Trophoblast cell (in vitro differentiated cells and primary cell): ENCODE measurements at regions not wholly inside any gene's neighbourhood (a gene's known extent, or its start where the extent isn't known, plus 50 kb on each side); places are given as distances from the start of the nearest gene placed in this dataset.
A peak's percentile ranks its signal among the peaks of the same experiment; 100 is the strongest.

Source experiments
- DNase-seq, 2 donors: peaks; one replicate each; pipeline ENCODE4 v3.0.0-alpha.2; 2016
- H2AFZ ChIP-seq: 2 replicates; pipeline ENCODE4 v1.6.1; 2013; ENCODE audit warnings: low read length, moderate library complexity, mild to moderate bottlenecking; ENCODE audit not compliant: insufficient read depth, poor library complexity
- H2AK5ac ChIP-seq: 2 replicates; pipeline ENCODE4 v1.6.1; 2013; ENCODE audit warnings: mild to moderate bottlenecking, low read length
- H2BK120ac ChIP-seq: 2 replicates; pipeline ENCODE4 v1.6.1; 2013; ENCODE audit warnings: low read length, mild to moderate bottlenecking, moderate library complexity; ENCODE audit not compliant: insufficient read depth, poor library complexity
- H2BK12ac ChIP-seq: 2 replicates; pipeline ENCODE4 v1.6.1; 2013; ENCODE audit warnings: mild to moderate bottlenecking, low read length, moderate library complexity
- H2BK5ac ChIP-seq: 2 replicates; pipeline ENCODE4 v1.6.1; 2013; ENCODE audit warnings: low read length, low read depth, moderate library complexity, mild to moderate bottlenecking; ENCODE audit not compliant: poor library complexity
- H3K14ac ChIP-seq: 2 replicates; pipeline ENCODE4 v1.6.1; 2013; ENCODE audit warnings: mild to moderate bottlenecking, low read length
- H3K18ac ChIP-seq: 2 replicates; pipeline ENCODE4 v1.6.1; 2013; ENCODE audit warnings: mild to moderate bottlenecking, low read length
- H3K23ac ChIP-seq: 2 replicates; pipeline ENCODE4 v1.6.1; 2013; ENCODE audit warnings: low read length
- H3K27ac ChIP-seq: 2 replicates; pipeline ENCODE4 v1.5.1; 2013; ENCODE audit warnings: low read depth, mild to moderate bottlenecking, inconsistent platforms, low read length, moderate library complexity
- H3K27me3 ChIP-seq: 2 replicates; pipeline ENCODE4 v1.6.1; 2013; ENCODE audit warnings: inconsistent platforms, mild to moderate bottlenecking, low read length, moderate library complexity; ENCODE audit not compliant: insufficient read depth
- H3K36me3 ChIP-seq, 2 experiments: 1 replicate in 1 of 2; 2 replicates in 1 of 2; pipeline ENCODE4 v1.6.1; 2013; ENCODE audit warnings: low read length in 2 of 2, mild to moderate bottlenecking in 2 of 2, moderate library complexity in 1 of 2; ENCODE audit not compliant: insufficient read depth in 2 of 2, control insufficient read depth in 1 of 2
- H3K4ac ChIP-seq: 2 replicates; pipeline ENCODE4 v1.6.1; 2013; ENCODE audit warnings: low read depth, mild to moderate bottlenecking, low read length, moderate library complexity
- H3K4me1 ChIP-seq, 2 experiments: 1 replicate in 1 of 2; 2 replicates in 1 of 2; pipeline ENCODE4 v1.6.1; 2013; ENCODE audit warnings: low read length in 2 of 2, mild to moderate bottlenecking in 2 of 2, moderate library complexity in 1 of 2; ENCODE audit not compliant: insufficient read depth in 2 of 2, control insufficient read depth in 1 of 2
- H3K4me2 ChIP-seq: 2 replicates; pipeline ENCODE4 v1.6.1; 2013; ENCODE audit warnings: inconsistent platforms, mild to moderate bottlenecking, low read length, moderate library complexity
- H3K4me3 ChIP-seq: 2 replicates; pipeline ENCODE4 v1.5.1; 2013; ENCODE audit warnings: mild to moderate bottlenecking, low read depth, low read length, inconsistent platforms
- H3K79me1 ChIP-seq: one replicate; pipeline ENCODE4 v1.6.1; 2013; ENCODE audit warnings: low read length
- H3K79me2 ChIP-seq: 2 replicates; pipeline ENCODE4 v1.6.1; 2013; ENCODE audit warnings: low read length, mild to moderate bottlenecking; ENCODE audit not compliant: control insufficient read depth, insufficient read depth, poor library complexity
- H3K9ac ChIP-seq: 2 replicates; pipeline ENCODE4 v1.6.1; 2013; ENCODE audit warnings: mild to moderate bottlenecking, low read length
- H3K9me3 ChIP-seq: 2 replicates; pipeline ENCODE4 v1.6.1; 2013; ENCODE audit warnings: low read depth, mild to moderate bottlenecking, control low read depth, inconsistent platforms, low read length; ENCODE audit not compliant: insufficient read depth
- H4K12ac ChIP-seq: 2 replicates; pipeline ENCODE4 v1.6.1; 2013; ENCODE audit warnings: low read depth, mild to moderate bottlenecking, low read length, moderate library complexity
- H4K8ac ChIP-seq: 2 replicates; pipeline ENCODE4 v1.6.1; 2013; ENCODE audit warnings: low read depth, mild to moderate bottlenecking, low read length, moderate library complexity
- H4K91ac ChIP-seq: one replicate; pipeline ENCODE4 v1.6.1; 2013; ENCODE audit warnings: low read depth, mild to moderate bottlenecking, low read length, moderate library complexity
- WGBS: extraction: QIAGEN DNeasy Blood & Tissue Kit; methylation state at CpG from one replicate; pipeline ENCODE4 v1.1.7; 2013; ENCODE audit warnings: missing lambda C conversion rate; ENCODE audit not compliant: insufficient read length, insufficient coverage; ENCODE audit errors: extremely low coverage; 5-methylcytosine and 5-hydroxymethylcytosine counted together

DNA sequence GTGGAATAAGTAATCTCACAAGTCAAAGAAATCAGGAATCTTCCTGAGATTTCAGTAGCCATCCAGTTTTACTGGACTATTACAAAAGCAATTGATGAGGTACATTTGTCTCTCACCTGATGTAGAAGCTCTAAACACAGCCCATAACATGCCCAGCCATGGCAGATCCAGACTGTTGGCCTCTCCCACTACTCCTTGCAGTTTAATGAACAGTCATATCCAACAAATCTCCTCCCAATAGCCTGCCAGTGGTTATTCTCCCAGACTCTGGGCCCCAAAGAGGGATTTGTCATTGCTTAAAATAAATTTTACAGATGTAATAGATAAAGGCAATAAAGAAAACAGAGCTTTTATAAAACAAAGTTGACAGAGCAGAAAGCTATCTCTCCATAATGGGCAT lies 80.8 kb downstream of the ZNF608 start:
- H3K79me1 ChIP-seq: peaks cover 12% of the 10 kb centered on the region
- H3K4me3 ChIP-seq: no peak overlapping the region
- no peak overlapping the region for H3K4ac ChIP-seq
- no peak overlapping the region for H4K91ac ChIP-seq
- H3K36me3 ChIP-seq: no peaks in the 10 kb centered on the region
- no peaks in the 10 kb centered on the region for H3K27me3 ChIP-seq
- no peak overlapping the region for H3K18ac ChIP-seq
- no peak overlapping the region for H2AK5ac ChIP-seq
- H3K9ac ChIP-seq: no peak overlapping the region
- no peaks in the 10 kb centered on the region for H3K9me3 ChIP-seq
- no peak overlapping the region for H3K4me2 ChIP-seq
- no peak overlapping the region for H4K8ac ChIP-seq
- H3K27ac ChIP-seq: no peak overlapping the region
- no peak for DNase-seq
- no peak overlapping the region for H3K14ac ChIP-seq
- H2BK5ac ChIP-seq: no peak overlapping the region
- H3K4me1 ChIP-seq: peaks cover 12 to 13% of the 10 kb centered on the region in 2 experiments
- H2BK120ac ChIP-seq: no peak overlapping the region
- H2AFZ ChIP-seq: no peak overlapping the region
- no peaks in the 10 kb centered on the region for H3K79me2 ChIP-seq
- H2BK12ac ChIP-seq: no peak overlapping the region
- no peak overlapping the region for H3K23ac ChIP-seq
- H4K12ac ChIP-seq: no peak overlapping the region

DNA sequence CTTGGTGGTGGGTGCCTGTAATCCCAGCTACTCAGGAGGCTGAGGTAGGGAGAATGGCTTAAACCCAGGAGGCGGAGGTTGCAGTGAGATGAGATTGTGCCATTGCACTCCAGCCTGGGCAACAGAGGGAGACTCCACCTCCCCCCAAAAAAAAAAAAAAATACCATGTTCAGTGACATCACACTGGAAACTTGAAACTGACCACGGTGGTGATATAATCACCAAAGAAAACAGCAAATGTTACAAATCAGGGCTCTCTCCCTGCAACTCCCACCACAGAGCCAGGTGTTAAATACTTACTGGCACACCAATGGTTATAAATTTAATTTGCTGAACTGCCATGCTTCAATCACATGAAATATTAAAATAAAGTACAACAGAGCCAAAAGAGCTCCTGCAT lies 81.4 kb downstream of the ZNF608 start:
- Histone ChIP-seq H3K27ac (no peak overlapping the region), H3K23ac (no peak overlapping the region), H4K8ac (no peak overlapping the region), H3K79me1 (peaks cover 16% of the 10 kb centered on the region), H3K14ac (no peak overlapping the region), H2BK5ac (no peak overlapping the region), H3K27me3 (no peaks in the 10 kb centered on the region), H2BK120ac (no peak overlapping the region), H2AFZ (no peak overlapping the region), H3K9ac (no peak overlapping the region), H3K4ac (no peak overlapping the region), H4K91ac (no peak overlapping the region), H3K18ac (no peak overlapping the region), H3K4me3 (no peak overlapping the region), H3K4me2 (no peak overlapping the region), H2BK12ac (no peak overlapping the region), H4K12ac (no peak overlapping the region), H3K4me1 (peaks cover 17 to 18% of the 10 kb centered on the region in 2 experiments), H3K9me3 (no peaks in the 10 kb centered on the region), H3K36me3 (no peaks in the 10 kb centered on the region), H3K79me2 (peaks cover 1% of the 10 kb centered on the region), H2AK5ac (no peak overlapping the region)
- WGBS: no CpG with 5 or more reads among the region's 2 CpGs
- DNase-seq: no peak

DNA sequence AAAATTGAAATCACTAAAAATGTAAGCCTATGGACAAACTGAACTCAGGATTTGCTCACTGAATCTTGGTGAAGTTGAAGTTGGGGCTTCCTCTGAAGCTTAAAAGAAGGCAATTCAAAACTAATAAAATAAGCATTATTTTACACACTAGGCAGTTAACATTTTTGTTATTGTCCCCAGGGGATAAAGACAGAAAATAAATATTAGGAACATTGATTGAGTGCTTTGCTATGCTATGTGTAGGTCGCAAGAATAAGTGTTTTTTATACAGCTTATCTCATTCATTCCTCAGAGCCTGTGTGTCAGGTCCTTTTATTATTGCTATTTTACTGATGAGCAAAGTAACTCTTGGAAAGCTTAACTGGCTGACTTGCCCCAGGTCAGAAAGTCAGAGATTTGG lies 82.2 kb downstream of the ZNF608 start:
- peaks cover 23% of the 10 kb centered on the region for H3K79me1 ChIP-seq
- no peak overlapping the region for H2BK5ac ChIP-seq
- WGBS: no CpG with 5 or more reads among the region's 1 CpG
- no peak overlapping the region for H2AFZ ChIP-seq
- no peak for DNase-seq
- no peak overlapping the region for H3K9ac ChIP-seq
- no peak overlapping the region for H3K14ac ChIP-seq
- no peak overlapping the region for H4K12ac ChIP-seq
- no peaks in the 10 kb centered on the region for H3K27me3 ChIP-seq
- no peak overlapping the region for H3K4me2 ChIP-seq
- H3K9me3 ChIP-seq: no peaks in the 10 kb centered on the region
- peaks cover 1% of the 10 kb centered on the region for H3K79me2 ChIP-seq
- H3K23ac ChIP-seq: no peak overlapping the region
- no peak overlapping the region for H2AK5ac ChIP-seq
- no peak overlapping the region for H2BK12ac ChIP-seq
- no peak overlapping the region for H3K4ac ChIP-seq
- H4K91ac ChIP-seq: no peak overlapping the region
- no peak overlapping the region for H3K27ac ChIP-seq
- H3K18ac ChIP-seq: no peak overlapping the region
- H2BK120ac ChIP-seq: no peak overlapping the region
- H3K36me3 ChIP-seq: no peaks in the 10 kb centered on the region
- peaks cover 21 to 25% of the 10 kb centered on the region in 2 experiments for H3K4me1 ChIP-seq
- H4K8ac ChIP-seq: no peak overlapping the region
- no peak overlapping the region for H3K4me3 ChIP-seq

DNA sequence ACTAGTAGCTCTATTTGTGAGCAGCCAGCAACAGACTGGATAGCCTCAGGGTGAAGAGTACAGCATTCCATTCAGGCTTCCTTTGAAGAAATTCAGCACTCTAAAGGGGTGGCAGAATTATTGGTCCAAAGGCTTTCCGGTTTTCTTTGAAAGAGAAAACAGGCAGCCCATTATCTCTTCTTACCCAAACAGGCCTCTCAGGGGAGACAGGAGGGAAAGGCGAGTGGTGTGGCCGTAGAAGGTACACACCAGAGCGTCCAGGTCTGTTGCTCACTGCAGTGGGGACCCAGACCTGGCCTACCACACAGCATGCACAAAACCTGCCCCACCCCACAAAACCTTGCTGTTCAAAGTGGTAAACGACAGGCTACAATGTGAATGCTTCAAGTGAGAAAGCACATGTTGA lies 83.3 kb downstream of the ZNF608 start:
- Histone ChIP-seq H2AK5ac (no peak overlapping the region), H2BK5ac (no peak overlapping the region), H4K8ac (no peak overlapping the region), H3K4me1 (peaks cover 21 to 31% of the 10 kb centered on the region in 2 experiments), H3K79me2 (peaks cover 2% of the 10 kb centered on the region), H3K9ac (no peak overlapping the region), H3K18ac (no peak overlapping the region), H2BK12ac (no peak overlapping the region), H3K4me2 (no peak overlapping the region), H3K4ac (no peak overlapping the region), H2AFZ (no peak overlapping the region), H3K23ac (no peak overlapping the region), H3K9me3 (no peaks in the 10 kb centered on the region), H4K91ac (no peak overlapping the region), H3K27ac (peak overlapping the region; percentile 99), H4K12ac (no peak overlapping the region), H3K36me3 (no peaks in the 10 kb centered on the region), H3K27me3 (no peaks in the 10 kb centered on the region), H3K14ac (no peak overlapping the region), H2BK120ac (no peak overlapping the region), H3K79me1 (peaks cover 28% of the 10 kb centered on the region), H3K4me3 (no peak overlapping the region)
- WGBS: no CpG with 5 or more reads among the region's 5 CpGs
- DNase-seq: peak; percentile 32 to 80
